ENCODE measurements at regions not wholly inside any gene's neighbourhood (a gene's known extent, or its start where the extent isn't known, plus 50 kb on each side); places are given as distances from the start of the nearest gene placed in this dataset.

DNA sequence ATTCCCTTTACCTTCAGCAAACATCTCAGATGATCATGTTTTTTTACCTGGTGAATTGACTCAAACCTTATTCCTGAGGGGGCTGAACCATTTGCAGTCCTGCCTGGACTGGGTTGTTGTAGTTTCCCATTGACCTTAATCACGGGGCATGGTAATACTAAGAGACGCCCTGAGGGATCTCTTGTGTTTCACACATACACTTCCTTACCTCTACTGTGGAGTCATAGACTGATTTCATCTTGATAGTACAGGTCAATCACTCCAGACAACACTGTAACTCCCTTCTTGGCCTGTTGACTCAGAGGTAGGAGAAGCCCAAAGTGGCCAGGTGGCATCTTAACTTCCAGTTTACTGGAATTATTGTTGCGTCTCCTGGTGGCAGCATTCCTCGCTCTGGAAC is 1064.0 kb upstream of the PCDH10 start:
- no peak for TF ChIP-seq CTCF (IDR thresholded peaks at IDR 0.05; ENCODE audit: poor library complexity)
- TF ChIP-seq EZH2 (IDR thresholded peaks at IDR 0.05; ENCODE audit: borderline replicate concordance), result no peak
